Naive thymus-derived CD4-positive, alpha-beta T cell (primary cell): ENCODE measurements at regions not wholly inside any gene's neighbourhood (a gene's known extent, or its start where the extent isn't known, plus 50 kb on each side); places are given as distances from the start of the nearest gene placed in this dataset.

Experiments
- ATAC-seq: fragments of 150-1000 bp; cut with Tn5 transposase; 2 replicates; pipeline ENCODE4 v1.10.0; 2021; ENCODE audit warnings: mild to moderate bottlenecking, moderate library complexity
- CTCF ChIA-PET: fragments of 350-600 bp; sonication (Branson Sonifier 250); formaldehyde crosslinking; loops from one replicate; lab custom pipeline; 2021; ENCODE audit warnings: antibody characterized with exemption; lab: Charles Lee
- POLR2A ChIA-PET: fragments of 350-600 bp; sonication (Branson Sonifier 250); formaldehyde crosslinking; loops from one replicate; lab custom pipeline; 2021; ENCODE audit warnings: antibody characterized with exemption, inconsistent platforms; lab: Charles Lee
- DNase-seq, 9 donors: peaks; one replicate each; pipeline versions ENCODE4 v3.0.0 to v3.0.0-alpha.2; 2020 to 2022; ENCODE audit warnings: mixed read lengths in 1 of 9
- H3K27ac ChIP-seq: one replicate; pipeline ENCODE4 v1.7.0; 2013; ENCODE audit warnings: mild to moderate bottlenecking, low read depth, low read length, moderate library complexity
- H3K27me3 ChIP-seq, 2 donors: one replicate each; pipeline ENCODE4 v1.7.0; 2013; ENCODE audit warnings: low read length in 2 of 2, mild to moderate bottlenecking in 2 of 2, moderate library complexity in 2 of 2; ENCODE audit not compliant: control insufficient read depth in 2 of 2, insufficient read depth in 2 of 2
- H3K36me3 ChIP-seq, 3 experiments: 1 replicate in 2 of 3; 2 replicates in 1 of 3; pipeline ENCODE4 v1.7.0; 2013; ENCODE audit warnings: low read length in 3 of 3, mild to moderate bottlenecking in 3 of 3, moderate library complexity in 1 of 3; ENCODE audit not compliant: insufficient read depth in 3 of 3, control insufficient read depth in 2 of 3
- H3K4me1 ChIP-seq, 2 donors: one replicate each; pipeline ENCODE4 v1.7.0; 2013; ENCODE audit warnings: low read length in 2 of 2, mild to moderate bottlenecking in 2 of 2, moderate library complexity in 1 of 2; ENCODE audit not compliant: control insufficient read depth in 2 of 2, insufficient read depth in 2 of 2
- H3K4me3 ChIP-seq: 2 replicates; pipeline ENCODE4 v1.7.0; 2013; ENCODE audit warnings: mild to moderate bottlenecking, low read length
- H3K9me3 ChIP-seq, 3 experiments: 1 replicate in 2 of 3; 2 replicates in 1 of 3; pipeline ENCODE4 v1.7.0; 2013; ENCODE audit warnings: low read length in 3 of 3; ENCODE audit not compliant: control insufficient read depth in 2 of 3
- H3K27ac Mint-ChIP-seq, 9 donors: one replicate each; pipeline ENCODE4 v1.8.0; 2020 to 2022; ENCODE audit warnings: mixed read lengths in 9 of 9, mild to moderate bottlenecking in 8 of 9, moderate library complexity in 5 of 9, inconsistent platforms in 2 of 9
- H3K27me3 Mint-ChIP-seq, 5 donors: one replicate each; pipeline ENCODE4 v1.8.0; 2021 to 2022; ENCODE audit warnings: mixed read lengths in 5 of 5, mild to moderate bottlenecking in 1 of 5
- H3K36me3 Mint-ChIP-seq, 5 donors: one replicate each; pipeline ENCODE4 v1.8.0; 2020 to 2022; ENCODE audit warnings: mixed read lengths in 5 of 5, mild to moderate bottlenecking in 3 of 5, inconsistent platforms in 1 of 5
- H3K4me1 Mint-ChIP-seq, 7 donors: one replicate each; pipeline ENCODE4 v1.8.0; 2020 to 2022; ENCODE audit warnings: mixed read lengths in 7 of 7, mild to moderate bottlenecking in 3 of 7, inconsistent platforms in 1 of 7
- H3K4me3 Mint-ChIP-seq, 10 donors: one replicate each; pipeline ENCODE4 v1.8.0; 2020 to 2022; ENCODE audit warnings: mild to moderate bottlenecking in 10 of 10, mixed read lengths in 10 of 10, moderate library complexity in 6 of 10, inconsistent platforms in 2 of 10
- H3K9me3 Mint-ChIP-seq, 11 donors: one replicate each; pipeline ENCODE4 v1.8.0; 2020 to 2022; ENCODE audit warnings: mixed read lengths in 11 of 11, mild to moderate bottlenecking in 4 of 11, inconsistent platforms in 1 of 11, moderate library complexity in 1 of 11
- intact Hi-C, 2 donors: fragments of 100-400 bp; cut with micrococcal nuclease; formaldehyde crosslinking; loops; one replicate each; pipeline ENCODE4 v1.15.1; 2023

GRCh38 chr11:130646881-130647280, 198.4 kb downstream of the ADAMTS15 start:
- no peaks in the 10 kb centered on the region for H3K36me3 ChIP-seq
- H3K27me3 ChIP-seq = no peaks in the 10 kb centered on the region
- H3K4me3 ChIP-seq = no peak overlapping the region
- ChIA-PET CTCF (no interaction called here), POLR2A (no interaction called here)
- H3K27ac Mint-ChIP-seq = no peak overlapping the region
- H3K4me1 Mint-ChIP-seq = no peaks in the 10 kb centered on the region
- intact Hi-C loops = no loop called here
- no peaks in the 10 kb centered on the region for H3K9me3 Mint-ChIP-seq
- no peaks in the 10 kb centered on the region for H3K36me3 Mint-ChIP-seq
- H3K27me3 Mint-ChIP-seq = peaks cover 0 to 7% (median 3%) of the 10 kb centered on the region in 5 donors
- H3K4me1 ChIP-seq = no peaks in the 10 kb centered on the region
- H3K27ac ChIP-seq = no peak overlapping the region
- ATAC-seq (no peak), DNase-seq (no peak)
- no peak overlapping the region for H3K4me3 Mint-ChIP-seq
- H3K9me3 ChIP-seq = no peaks in the 10 kb centered on the region

DNA sequence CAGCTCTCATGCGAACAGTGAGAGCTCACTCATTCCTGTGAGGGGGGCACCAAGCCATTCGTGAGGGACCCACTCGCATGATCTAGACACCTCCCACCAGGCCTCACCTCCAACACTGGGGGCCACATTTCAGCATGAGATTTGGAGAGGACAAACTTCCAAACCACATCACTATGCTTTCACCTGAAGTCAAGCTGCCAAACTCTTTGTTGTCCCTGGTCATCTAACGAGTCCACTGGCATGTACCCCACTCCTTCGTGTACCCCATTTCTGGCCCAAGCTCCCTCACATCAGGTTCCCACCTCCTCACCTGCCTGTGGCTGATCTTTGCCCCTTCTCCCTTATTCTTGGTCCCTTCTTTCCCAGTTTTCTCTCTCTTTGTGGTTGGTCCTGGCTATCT, 198.9 kb downstream of the ADAMTS15 start:
- intact Hi-C loops = no loop called here
- H3K27ac Mint-ChIP-seq = no peak overlapping the region
- ATAC-seq (no peak), DNase-seq (no peak)
- Histone ChIP-seq H3K27ac (no peak overlapping the region), H3K9me3 (no peaks in the 10 kb centered on the region), H3K4me1 (no peaks in the 10 kb centered on the region), H3K27me3 (no peaks in the 10 kb centered on the region), H3K36me3 (no peaks in the 10 kb centered on the region), H3K4me3 (no peak overlapping the region)
- H3K9me3 Mint-ChIP-seq = no peaks in the 10 kb centered on the region
- H3K4me3 Mint-ChIP-seq = no peak overlapping the region
- no peaks in the 10 kb centered on the region for H3K4me1 Mint-ChIP-seq
- POLR2A ChIA-PET = no interaction called here
- CTCF ChIA-PET = no interaction called here
- H3K27me3 Mint-ChIP-seq = peaks cover 0 to 7% (median 3%) of the 10 kb centered on the region in 5 donors
- H3K36me3 Mint-ChIP-seq = no peaks in the 10 kb centered on the region

GRCh38 chr11:130649801-130650200, 201.4 kb downstream of the ADAMTS15 start:
- no peaks in the 10 kb centered on the region for H3K36me3 Mint-ChIP-seq
- H3K4me1 Mint-ChIP-seq = no peaks in the 10 kb centered on the region
- DNase-seq (no peak), ATAC-seq (no peak)
- Histone ChIP-seq H3K4me1 (no peaks in the 10 kb centered on the region), H3K27ac (no peak overlapping the region), H3K9me3 (no peaks in the 10 kb centered on the region), H3K36me3 (no peaks in the 10 kb centered on the region), H3K27me3 (no peaks in the 10 kb centered on the region), H3K4me3 (no peak overlapping the region)
- no peaks in the 10 kb centered on the region for H3K9me3 Mint-ChIP-seq
- no peak overlapping the region for H3K4me3 Mint-ChIP-seq
- CTCF ChIA-PET = no interaction called here
- H3K27me3 Mint-ChIP-seq = peaks cover 0 to 15% (median 9%) of the 10 kb centered on the region in 5 donors
- no peak overlapping the region for H3K27ac Mint-ChIP-seq
- intact Hi-C loops = loop anchor here in 1 of 2 donors (10.0 kb wide), 1 partner anchor 55 kb away; no protein-coding TSS in a partner anchor
- POLR2A ChIA-PET = no interaction called here

GRCh38 chr11:130650456-130651030, 202.1 kb downstream of the ADAMTS15 start:
- H3K9me3 Mint-ChIP-seq = peaks cover 0 to 4% (median 0%) of the 10 kb centered on the region in 11 donors
- intact Hi-C loops = loop anchor here in 1 of 2 donors (10.0 kb wide), 1 partner anchor 56 kb away; no protein-coding TSS in a partner anchor
- Histone ChIP-seq H3K27me3 (no peaks in the 10 kb centered on the region), H3K9me3 (no peaks in the 10 kb centered on the region), H3K4me1 (no peaks in the 10 kb centered on the region), H3K36me3 (no peaks in the 10 kb centered on the region), H3K4me3 (no peak overlapping the region), H3K27ac (no peak overlapping the region)
- CTCF ChIA-PET = no interaction called here
- peaks cover 0 to 21% (median 9%) of the 10 kb centered on the region in 5 donors for H3K27me3 Mint-ChIP-seq
- POLR2A ChIA-PET = no interaction called here
- H3K4me3 Mint-ChIP-seq = no peak overlapping the region
- ATAC-seq (no peak), DNase-seq (no peak)
- no peaks in the 10 kb centered on the region for H3K4me1 Mint-ChIP-seq
- H3K27ac Mint-ChIP-seq = no peak overlapping the region
- no peaks in the 10 kb centered on the region for H3K36me3 Mint-ChIP-seq

GRCh38 chr11:130651066-130651855, 202.8 kb downstream of the ADAMTS15 start:
- Mint-ChIP-seq H3K4me1 (no peaks in the 10 kb centered on the region), H3K36me3 (no peaks in the 10 kb centered on the region), H3K9me3 (peaks cover 0 to 6% (median 0%) of the 10 kb centered on the region in 11 donors), H3K4me3 (no peak overlapping the region), H3K27me3 (peaks cover 0 to 21% (median 13%) of the 10 kb centered on the region in 5 donors), H3K27ac (no peak overlapping the region)
- CTCF ChIA-PET = no interaction called here
- H3K27me3 ChIP-seq = no peaks in the 10 kb centered on the region
- H3K9me3 ChIP-seq = no peaks in the 10 kb centered on the region
- no peak overlapping the region for H3K4me3 ChIP-seq
- intact Hi-C loops = loop anchor here in 1 of 2 donors (10.0 kb wide), 1 partner anchor 56 kb away; no protein-coding TSS in a partner anchor
- H3K4me1 ChIP-seq = no peaks in the 10 kb centered on the region
- POLR2A ChIA-PET = no interaction called here
- ATAC-seq (no peak), DNase-seq (no peak)
- no peaks in the 10 kb centered on the region for H3K36me3 ChIP-seq
- H3K27ac ChIP-seq = no peak overlapping the region

DNA sequence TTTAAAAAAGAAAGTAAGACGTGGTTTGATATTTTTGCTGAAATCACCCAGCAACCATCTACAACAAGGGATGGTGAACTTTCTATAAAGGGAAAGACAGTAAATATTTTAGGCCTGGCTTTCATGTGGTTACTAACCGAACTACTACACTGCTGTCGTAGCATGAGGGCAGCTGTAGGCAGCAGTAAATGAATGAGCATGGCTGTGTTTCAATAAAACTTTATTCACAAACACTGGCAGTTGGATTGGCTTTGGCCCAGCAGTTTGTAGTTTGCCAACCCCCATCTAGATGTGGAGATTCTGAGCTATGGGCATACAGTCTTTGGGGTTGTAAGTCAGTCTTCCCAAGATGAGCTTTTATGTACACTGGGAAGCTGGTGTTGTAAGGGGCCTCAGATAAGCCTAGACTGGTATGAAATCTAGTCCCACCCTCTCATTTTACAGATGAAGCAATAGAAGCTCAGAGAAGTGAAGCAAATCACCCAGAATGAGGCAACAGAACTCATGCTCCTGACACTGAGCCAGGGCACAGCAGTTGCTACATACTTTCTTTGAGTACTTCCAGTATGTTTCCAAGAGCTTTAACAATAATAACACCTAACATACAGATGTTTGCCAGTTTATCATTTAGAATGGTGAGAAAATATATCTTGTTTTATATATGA, 204.4 kb downstream of the ADAMTS15 start:
- Histone ChIP-seq H3K4me1 (no peaks in the 10 kb centered on the region), H3K27ac (no peak overlapping the region), H3K9me3 (no peaks in the 10 kb centered on the region), H3K36me3 (no peaks in the 10 kb centered on the region), H3K27me3 (no peaks in the 10 kb centered on the region), H3K4me3 (no peak overlapping the region)
- ATAC-seq (no peak), DNase-seq (no peak)
- peaks cover 0 to 16% (median 4%) of the 10 kb centered on the region in 11 donors for H3K9me3 Mint-ChIP-seq
- H3K27me3 Mint-ChIP-seq = peaks cover 0 to 16% (median 13%) of the 10 kb centered on the region in 5 donors
- intact Hi-C loops = loop anchor here in 1 of 2 donors (10.0 kb wide), 1 partner anchor 58 kb away; no protein-coding TSS in a partner anchor
- POLR2A ChIA-PET = no interaction called here
- H3K27ac Mint-ChIP-seq = no peak overlapping the region
- H3K4me3 Mint-ChIP-seq = no peak overlapping the region
- no peaks in the 10 kb centered on the region for H3K4me1 Mint-ChIP-seq
- H3K36me3 Mint-ChIP-seq = no peaks in the 10 kb centered on the region
- CTCF ChIA-PET = no interaction called here
